HepG2 (cell line): ENCODE measurements at regions not wholly inside any gene's neighbourhood (a gene's known extent, or its start where the extent isn't known, plus 50 kb on each side); places are given as distances from the start of the nearest gene placed in this dataset.

Experiments used
- AGO1 ChIP-seq: fragments of 200-400 bp; formaldehyde crosslinking; IDR thresholded peaks from 2 replicates; pipeline ENCODE4 v1.6.1; 2017; ENCODE audit warnings: mild to moderate bottlenecking, low read depth, low read length, moderate library complexity; ENCODE audit not compliant: poor library complexity, severe bottlenecking
- AHDC1 ChIP-seq: sonication (generic); formaldehyde crosslinking; IDR thresholded peaks from 2 replicates; pipeline ENCODE4 v1.5.1; 2020; ENCODE audit warnings: mild to moderate bottlenecking, missing genetic modification reagents, borderline replicate concordance
- ARNT2 ChIP-seq: sonication (generic); formaldehyde crosslinking; IDR thresholded peaks from 2 replicates; pipeline ENCODE4 v1.8.0; 2022; ENCODE audit warnings: mild to moderate bottlenecking, low read depth, missing genetic modification reagents, moderate library complexity
- GABPB1 ChIP-seq: IDR thresholded peaks from 2 replicates; pipeline ENCODE4 v1.6.1; 2016; ENCODE audit warnings: mild to moderate bottlenecking, missing genetic modification reagents, moderate library complexity, missing compliant biosample characterization
- HHEX ChIP-seq: IDR thresholded peaks from 2 replicates; pipeline ENCODE4 v1.6.1; 2016; ENCODE audit warnings: control low read depth
- HNF4G ChIP-seq, 2 experiments: sonication (generic) in 1 of 2; formaldehyde crosslinking in 1 of 2; IDR thresholded peaks; 2 replicates each; pipeline versions ENCODE4 v1.4.0 to v1.6.1; 2011 to 2020; ENCODE audit warnings: borderline replicate concordance in 2 of 2, low read depth in 2 of 2, mild to moderate bottlenecking in 2 of 2, low read length in 1 of 2, missing genetic modification reagents in 1 of 2, moderate library complexity in 1 of 2
- MAF1 ChIP-seq: sonication (generic); formaldehyde crosslinking; IDR thresholded peaks from 2 replicates; pipeline ENCODE4 v1.5.0; 2020; ENCODE audit warnings: missing genetic modification reagents, borderline replicate concordance
- MED13 ChIP-seq: sonication (generic); formaldehyde crosslinking; IDR thresholded peaks from 2 replicates; pipeline ENCODE4 v1.5.0; 2020; ENCODE audit warnings: missing genetic modification reagents
- MTA3 ChIP-seq: sonication (generic); formaldehyde crosslinking; IDR thresholded peaks from 2 replicates; pipeline ENCODE4 v1.4.0; 2020; ENCODE audit warnings: missing genetic modification reagents
- MXI1 ChIP-seq: IDR thresholded peaks from 3 replicates; pipeline ENCODE4 v1.6.1; 2012; ENCODE audit warnings: low read depth, low read length, inconsistent platforms, borderline replicate concordance
- NFIC ChIP-seq: IDR thresholded peaks from 2 replicates; pipeline ENCODE4 v1.6.1; 2012; ENCODE audit warnings: mild to moderate bottlenecking, low read length, inconsistent platforms
- ONECUT2 ChIP-seq: sonication (generic); formaldehyde crosslinking; IDR thresholded peaks from 2 replicates; pipeline ENCODE4 v1.4.0; 2020; ENCODE audit warnings: missing genetic modification reagents
- TFE3 ChIP-seq: IDR thresholded peaks from 2 replicates; pipeline ENCODE4 v1.6.1; 2016
- TP53 ChIP-seq: sonication (generic); formaldehyde crosslinking; conservative IDR thresholded peaks from 2 replicates; pipeline ENCODE4 v1.4.0; 2020; ENCODE audit warnings: missing genetic modification reagents
- ZNF431 ChIP-seq: sonication (generic); formaldehyde crosslinking; IDR thresholded peaks from 2 replicates; pipeline ENCODE4 v1.9.0; 2022; ENCODE audit warnings: missing genetic modification reagents, low read depth, mild to moderate bottlenecking, borderline replicate concordance
- ZNF543 ChIP-seq: sonication (generic); formaldehyde crosslinking; IDR thresholded peaks from 2 replicates; pipeline ENCODE4 v1.4.0; 2020; ENCODE audit warnings: mild to moderate bottlenecking, missing genetic modification reagents
- ZNF549 ChIP-seq: sonication (generic); formaldehyde crosslinking; IDR thresholded peaks from 2 replicates; pipeline ENCODE4 v1.5.0; 2020; ENCODE audit warnings: missing genetic modification reagents
- TF ChIP-seq, protein P1 (sequence below): sonication (generic); formaldehyde crosslinking; IDR thresholded peaks from 2 replicates; pipeline ENCODE4 v1.4.0; 2020; ENCODE audit warnings: missing genetic modification reagents

DNA sequence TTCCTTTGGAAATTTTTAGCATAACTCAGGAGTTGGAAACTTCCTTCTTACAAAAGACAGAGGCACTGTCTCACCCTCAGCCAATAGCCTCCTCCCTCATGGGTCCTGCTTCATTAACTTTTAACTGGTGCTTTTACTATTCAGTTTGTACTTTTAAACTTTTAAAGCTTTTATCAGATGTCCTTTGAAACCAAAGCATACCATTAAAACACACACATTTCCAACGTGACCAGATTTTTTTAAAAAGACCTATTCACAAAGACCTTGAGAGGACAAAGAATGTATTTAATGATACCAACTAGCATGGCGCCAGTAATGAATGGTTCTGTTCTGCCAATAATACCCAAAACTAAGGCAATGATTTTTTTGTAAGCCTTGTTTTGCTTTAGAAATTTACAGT is 173.6 kb upstream of the EEA1 start (continued):
- no peak for TF ChIP-seq ARNT2
- no peak for TF ChIP-seq MXI1
- no peak for TF ChIP-seq ZNF431 (CRISPR knock-in tag)
- no peak for TF ChIP-seq GABPB1 (CRISPR knock-in tag)
- TF ChIP-seq ZNF543 (CRISPR knock-in tag) = no peak
- no peak for TF ChIP-seq HHEX
- no peak for TF ChIP-seq ZNF549 (CRISPR knock-in tag)
- no peak for TF ChIP-seq MTA3 (CRISPR knock-in tag)
- no peak for TF ChIP-seq AGO1
- TF ChIP-seq TP53 = no peak
- peak; percentile 43; the same call in 1 of the 2 replicates for TF ChIP-seq HNF4G (IDR thresholded peaks at IDR 0.05; ENCODE audit: borderline replicate concordance, low read depth, low read length)
- TF ChIP-seq HNF4G (CRISPR knock-in tag; IDR thresholded peaks at IDR 0.05; ENCODE audit: borderline replicate concordance, low read depth) = no peak
- TF ChIP-seq MAF1 (CRISPR knock-in tag) = no peak
- TF ChIP-seq, protein P1, sequence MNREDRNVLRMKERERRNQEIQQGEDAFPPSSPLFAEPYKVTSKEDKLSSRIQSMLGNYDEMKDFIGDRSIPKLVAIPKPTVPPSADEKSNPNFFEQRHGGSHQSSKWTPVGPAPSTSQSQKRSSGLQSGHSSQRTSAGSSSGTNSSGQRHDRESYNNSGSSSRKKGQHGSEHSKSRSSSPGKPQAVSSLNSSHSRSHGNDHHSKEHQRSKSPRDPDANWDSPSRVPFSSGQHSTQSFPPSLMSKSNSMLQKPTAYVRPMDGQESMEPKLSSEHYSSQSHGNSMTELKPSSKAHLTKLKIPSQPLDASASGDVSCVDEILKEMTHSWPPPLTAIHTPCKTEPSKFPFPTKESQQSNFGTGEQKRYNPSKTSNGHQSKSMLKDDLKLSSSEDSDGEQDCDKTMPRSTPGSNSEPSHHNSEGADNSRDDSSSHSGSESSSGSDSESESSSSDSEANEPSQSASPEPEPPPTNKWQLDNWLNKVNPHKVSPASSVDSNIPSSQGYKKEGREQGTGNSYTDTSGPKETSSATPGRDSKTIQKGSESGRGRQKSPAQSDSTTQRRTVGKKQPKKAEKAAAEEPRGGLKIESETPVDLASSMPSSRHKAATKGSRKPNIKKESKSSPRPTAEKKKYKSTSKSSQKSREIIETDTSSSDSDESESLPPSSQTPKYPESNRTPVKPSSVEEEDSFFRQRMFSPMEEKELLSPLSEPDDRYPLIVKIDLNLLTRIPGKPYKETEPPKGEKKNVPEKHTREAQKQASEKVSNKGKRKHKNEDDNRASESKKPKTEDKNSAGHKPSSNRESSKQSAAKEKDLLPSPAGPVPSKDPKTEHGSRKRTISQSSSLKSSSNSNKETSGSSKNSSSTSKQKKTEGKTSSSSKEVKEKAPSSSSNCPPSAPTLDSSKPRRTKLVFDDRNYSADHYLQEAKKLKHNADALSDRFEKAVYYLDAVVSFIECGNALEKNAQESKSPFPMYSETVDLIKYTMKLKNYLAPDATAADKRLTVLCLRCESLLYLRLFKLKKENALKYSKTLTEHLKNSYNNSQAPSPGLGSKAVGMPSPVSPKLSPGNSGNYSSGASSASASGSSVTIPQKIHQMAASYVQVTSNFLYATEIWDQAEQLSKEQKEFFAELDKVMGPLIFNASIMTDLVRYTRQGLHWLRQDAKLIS (CRISPR knock-in tag) = no peak
- peak; percentile 95 for TF ChIP-seq MED13 (CRISPR knock-in tag)
- 0 out of 2 replicates have a peak, but pooled peaks have one; percentile 37 for TF ChIP-seq ONECUT2 (CRISPR knock-in tag)
- peak; percentile 77; the same call in 1 of the 2 replicates for TF ChIP-seq AHDC1
- peak; percentile 58; the same call in 1 of the 2 replicates for TF ChIP-seq TFE3 (CRISPR knock-in tag)
- peak; percentile 83 for TF ChIP-seq NFIC
